GM23338 (cell line): ENCODE measurements at regions not wholly inside any gene's neighbourhood (a gene's known extent, or its start where the extent isn't known, plus 50 kb on each side); places are given as distances from the start of the nearest gene placed in this dataset.

ENCODE experiments used
- ATAC-seq: fragments of 200-7000 bp; cut with Tn5 transposase; 3 replicates; pipeline ENCODE4 v1.9.1; 2020
- DNase-seq: peaks from one replicate; pipeline ENCODE4 v3.0.0-alpha.2; 2015; ENCODE audit warnings: low spot score
- H2AFZ ChIP-seq: fragments of 200-600 bp; sonication (generic); 2 replicates; pipeline ENCODE4 v1.8.0; 2016; ENCODE audit warnings: antibody characterized with exemption, mild to moderate bottlenecking, moderate library complexity
- H3F3A ChIP-seq: fragments of 200-600 bp; sonication (generic); replicated peaks from 2 replicates; pipeline ENCODE4 v1.8.0; 2017; ENCODE audit warnings: antibody characterized with exemption, mixed run types, low read depth
- H3K27ac ChIP-seq: fragments of 200-600 bp; sonication (generic); 2 replicates; pipeline ENCODE4 v1.6.1; 2016; ENCODE audit warnings: low read depth
- H3K27me3 ChIP-seq: fragments of 200-600 bp; sonication (generic); 2 replicates; pipeline ENCODE4 v1.8.0; 2016; ENCODE audit warnings: mild to moderate bottlenecking, mixed run types, moderate library complexity; ENCODE audit not compliant: insufficient read depth
- H3K36me3 ChIP-seq: fragments of 200-600 bp; sonication (generic); 2 replicates; pipeline ENCODE4 v1.8.0; 2016; ENCODE audit warnings: mild to moderate bottlenecking; ENCODE audit not compliant: insufficient read depth
- H3K4me1 ChIP-seq: fragments of 200-600 bp; sonication (generic); 2 replicates; pipeline ENCODE4 v1.8.0; 2016; ENCODE audit warnings: mild to moderate bottlenecking, moderate library complexity; ENCODE audit not compliant: insufficient read depth
- H3K4me2 ChIP-seq: fragments of 200-600 bp; sonication (generic); 2 replicates; pipeline ENCODE4 v1.7.1; 2017; ENCODE audit warnings: mixed run types
- H3K4me3 ChIP-seq: fragments of 200-600 bp; sonication (generic); 2 replicates; pipeline ENCODE4 v1.6.1; 2016; ENCODE audit warnings: mixed run types
- H3K79me2 ChIP-seq: fragments of 200-600 bp; sonication (generic); replicated peaks from 2 replicates; pipeline ENCODE4 v1.8.0; 2017; ENCODE audit warnings: mild to moderate bottlenecking; ENCODE audit not compliant: insufficient read depth
- H3K9me2 ChIP-seq: fragments of 200-600 bp; sonication (generic); 2 replicates; pipeline ENCODE4 v1.8.0; 2017; ENCODE audit not compliant: insufficient read depth
- H4K20me1 ChIP-seq: fragments of 200-600 bp; sonication (generic); replicated peaks from 2 replicates; pipeline ENCODE4 v1.8.0; 2017; ENCODE audit warnings: mild to moderate bottlenecking; ENCODE audit not compliant: insufficient read depth
- H3K27ac Mint-ChIP-seq: 2 replicates; pipeline ENCODE4 v1.8.0; 2020; ENCODE audit warnings: inconsistent platforms, mild to moderate bottlenecking, moderate library complexity, mixed read lengths
- H3K27me3 Mint-ChIP-seq: 3 replicates; pipeline ENCODE4 v1.8.0; 2022; ENCODE audit warnings: low read depth, mild to moderate bottlenecking, moderate library complexity, mixed read lengths, inconsistent platforms; ENCODE audit not compliant: insufficient read depth, poor library complexity
- H3K36me3 Mint-ChIP-seq: 3 replicates; pipeline ENCODE4 v1.8.0; 2021; ENCODE audit warnings: low read depth, mild to moderate bottlenecking, inconsistent platforms, moderate library complexity, mixed read lengths
- H3K4me1 Mint-ChIP-seq: 3 replicates; pipeline ENCODE4 v1.8.0; 2020; ENCODE audit warnings: mild to moderate bottlenecking, inconsistent platforms, mixed read lengths
- H3K4me3 Mint-ChIP-seq: 3 replicates; pipeline ENCODE4 v1.8.0; 2021; ENCODE audit warnings: moderate library complexity, mild to moderate bottlenecking, inconsistent platforms, mixed read lengths
- H3K9me3 Mint-ChIP-seq: 3 replicates; pipeline ENCODE4 v1.8.0; 2020; ENCODE audit warnings: moderate library complexity, mild to moderate bottlenecking, inconsistent platforms, mixed read lengths
- CREB1 ChIP-seq: fragments of 250-450 bp; sonication (Bioruptor Pico); IDR thresholded peaks from 2 replicates; pipeline ENCODE4 v1.5.0; 2020; ENCODE audit warnings: low read depth, mild to moderate bottlenecking, moderate library complexity
- POLR2AphosphoS5 ChIP-seq: IDR thresholded peaks from 2 replicates; pipeline ENCODE4 v1.6.1; 2016; ENCODE audit warnings: antibody characterized with exemption, low read depth
- STAT1 ChIP-seq: IDR thresholded peaks from one replicate; pipeline ENCODE4 v1.6.1; 2016; ENCODE audit warnings: antibody characterized with exemption; ENCODE audit not compliant: unreplicated experiment
- ZNF331 ChIP-seq: fragments of 250-450 bp; sonication (Bioruptor Pico); IDR thresholded peaks from 2 replicates; pipeline ENCODE4 v1.5.0; 2020; ENCODE audit warnings: low read depth, mild to moderate bottlenecking, moderate library complexity
- TF ChIP-seq, protein P1 (sequence below), 2 experiments: fragments of 200-600 bp in 1 of 2; sonication (generic) in 1 of 2; conservative IDR thresholded peaks; 2 replicates each; pipeline versions ENCODE4 v1.5.1 to v1.6.1; 2016 to 2017; ENCODE audit warnings: antibody characterized with exemption in 2 of 2, low read depth in 2 of 2, mild to moderate bottlenecking in 2 of 2, moderate library complexity in 1 of 2
- TF ChIP-seq, protein P2 (sequence below): IDR thresholded peaks from one replicate; pipeline ENCODE4 v1.6.1; 2018; ENCODE audit warnings: antibody characterized with exemption; ENCODE audit not compliant: unreplicated experiment
- TF ChIP-seq, protein P3 (sequence below): fragments of 250-450 bp; sonication (Bioruptor Pico); IDR thresholded peaks from 2 replicates; pipeline ENCODE4 v1.5.0; 2020; ENCODE audit warnings: mild to moderate bottlenecking, moderate library complexity

DNA sequence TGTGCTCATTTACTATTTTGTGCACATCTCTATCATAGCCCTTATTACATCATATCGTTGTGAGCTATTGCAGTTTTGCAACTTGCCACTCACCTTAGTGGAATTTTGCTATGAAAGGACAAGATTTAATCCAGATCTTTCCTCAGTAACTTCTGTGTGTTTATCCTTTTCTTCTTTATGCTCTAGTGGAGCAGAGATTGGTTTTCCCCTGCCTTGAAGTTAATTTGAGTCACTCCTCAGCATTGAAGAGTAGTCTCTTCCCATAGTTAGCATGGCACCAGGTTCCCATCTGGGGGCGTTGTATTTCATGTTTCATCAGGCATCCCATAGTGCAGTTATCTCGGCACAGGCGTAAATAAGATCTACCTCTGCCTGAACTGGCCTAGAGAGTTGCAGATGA is 510.4 kb downstream of the PSAT1 start:
- peaks cover 10% of the 10 kb centered on the region; the same call in 1 of the 2 replicates for H3K4me1 ChIP-seq
- H3K79me2 ChIP-seq, result no peaks in the 10 kb centered on the region
- H4K20me1 ChIP-seq, result 0 out of 2 replicates have a peak, but pooled peaks cover 2% of the 10 kb centered on the region
- Mint-ChIP-seq H3K27me3 (no peaks in the 10 kb centered on the region), H3K27ac (no peak overlapping the region), H3K4me1 (peaks cover 10% of the 10 kb centered on the region; the same call in 2 of the 3 replicates), H3K36me3 (no peaks in the 10 kb centered on the region), H3K4me3 (no peak overlapping the region), H3K9me3 (no peaks in the 10 kb centered on the region; the same call in 2 of the 3 replicates)
- no peak for ATAC-seq
- H2AFZ ChIP-seq, result no peak overlapping the region
- no peak overlapping the region for H3K4me2 ChIP-seq
- DNase-seq, result no peak
- H3K27me3 ChIP-seq, result no peaks in the 10 kb centered on the region
- no peak overlapping the region for H3K4me3 ChIP-seq
- TF ChIP-seq, protein P1, sequence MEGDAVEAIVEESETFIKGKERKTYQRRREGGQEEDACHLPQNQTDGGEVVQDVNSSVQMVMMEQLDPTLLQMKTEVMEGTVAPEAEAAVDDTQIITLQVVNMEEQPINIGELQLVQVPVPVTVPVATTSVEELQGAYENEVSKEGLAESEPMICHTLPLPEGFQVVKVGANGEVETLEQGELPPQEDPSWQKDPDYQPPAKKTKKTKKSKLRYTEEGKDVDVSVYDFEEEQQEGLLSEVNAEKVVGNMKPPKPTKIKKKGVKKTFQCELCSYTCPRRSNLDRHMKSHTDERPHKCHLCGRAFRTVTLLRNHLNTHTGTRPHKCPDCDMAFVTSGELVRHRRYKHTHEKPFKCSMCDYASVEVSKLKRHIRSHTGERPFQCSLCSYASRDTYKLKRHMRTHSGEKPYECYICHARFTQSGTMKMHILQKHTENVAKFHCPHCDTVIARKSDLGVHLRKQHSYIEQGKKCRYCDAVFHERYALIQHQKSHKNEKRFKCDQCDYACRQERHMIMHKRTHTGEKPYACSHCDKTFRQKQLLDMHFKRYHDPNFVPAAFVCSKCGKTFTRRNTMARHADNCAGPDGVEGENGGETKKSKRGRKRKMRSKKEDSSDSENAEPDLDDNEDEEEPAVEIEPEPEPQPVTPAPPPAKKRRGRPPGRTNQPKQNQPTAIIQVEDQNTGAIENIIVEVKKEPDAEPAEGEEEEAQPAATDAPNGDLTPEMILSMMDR (conservative IDR thresholded peaks at IDR 0.05; ENCODE audit: low read depth in 2 of 2), result 0 out of 4 replicates have a peak, but pooled peaks of 1 of the 2 experiments have one; percentile 2
- TF ChIP-seq STAT1, result no peak
- H3F3A ChIP-seq, result no peaks in the 10 kb centered on the region
- no peaks in the 10 kb centered on the region for H3K36me3 ChIP-seq
- no peaks in the 10 kb centered on the region for H3K9me2 ChIP-seq
- H3K27ac ChIP-seq, result no peak overlapping the region

DNA sequence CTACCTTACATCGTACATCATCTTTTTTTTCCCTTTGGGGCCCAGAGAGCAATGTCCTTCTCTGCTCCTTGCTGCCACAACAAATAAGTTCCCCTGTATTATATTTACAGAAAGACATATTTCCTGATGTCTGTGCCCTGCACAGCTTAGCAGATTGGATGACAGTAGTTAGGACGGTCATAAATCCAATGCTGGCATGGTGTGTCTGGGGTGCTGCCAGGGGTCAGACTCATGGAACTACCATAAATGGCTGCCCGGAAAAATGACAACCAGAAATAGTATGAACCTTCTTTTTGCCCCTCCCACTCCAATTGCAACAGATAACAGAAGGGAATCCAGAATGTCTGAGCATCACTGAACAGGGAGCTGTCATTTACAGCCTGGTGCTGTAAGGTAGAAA is 511.1 kb downstream of the PSAT1 start:
- Mint-ChIP-seq H3K36me3 (no peaks in the 10 kb centered on the region), H3K9me3 (no peaks in the 10 kb centered on the region; the same call in 2 of the 3 replicates), H3K27ac (no peak overlapping the region), H3K4me1 (peaks cover 10% of the 10 kb centered on the region; the same call in 2 of the 3 replicates), H3K4me3 (no peak overlapping the region), H3K27me3 (no peaks in the 10 kb centered on the region)
- H3F3A ChIP-seq, result no peaks in the 10 kb centered on the region
- H3K36me3 ChIP-seq, result no peaks in the 10 kb centered on the region
- H3K4me2 ChIP-seq, result no peak overlapping the region
- no peaks in the 10 kb centered on the region for H3K27me3 ChIP-seq
- peaks cover 10% of the 10 kb centered on the region; the same call in 1 of the 2 replicates for H3K4me1 ChIP-seq
- no peaks in the 10 kb centered on the region for H3K9me2 ChIP-seq
- H3K4me3 ChIP-seq, result no peak overlapping the region
- H3K27ac ChIP-seq, result no peak overlapping the region
- H2AFZ ChIP-seq, result no peak overlapping the region
- ATAC-seq (no peak), DNase-seq (no peak)
- H3K79me2 ChIP-seq, result no peaks in the 10 kb centered on the region
- 0 out of 2 replicates have a peak, but pooled peaks cover 2% of the 10 kb centered on the region for H4K20me1 ChIP-seq
- TF ChIP-seq, protein P2, sequence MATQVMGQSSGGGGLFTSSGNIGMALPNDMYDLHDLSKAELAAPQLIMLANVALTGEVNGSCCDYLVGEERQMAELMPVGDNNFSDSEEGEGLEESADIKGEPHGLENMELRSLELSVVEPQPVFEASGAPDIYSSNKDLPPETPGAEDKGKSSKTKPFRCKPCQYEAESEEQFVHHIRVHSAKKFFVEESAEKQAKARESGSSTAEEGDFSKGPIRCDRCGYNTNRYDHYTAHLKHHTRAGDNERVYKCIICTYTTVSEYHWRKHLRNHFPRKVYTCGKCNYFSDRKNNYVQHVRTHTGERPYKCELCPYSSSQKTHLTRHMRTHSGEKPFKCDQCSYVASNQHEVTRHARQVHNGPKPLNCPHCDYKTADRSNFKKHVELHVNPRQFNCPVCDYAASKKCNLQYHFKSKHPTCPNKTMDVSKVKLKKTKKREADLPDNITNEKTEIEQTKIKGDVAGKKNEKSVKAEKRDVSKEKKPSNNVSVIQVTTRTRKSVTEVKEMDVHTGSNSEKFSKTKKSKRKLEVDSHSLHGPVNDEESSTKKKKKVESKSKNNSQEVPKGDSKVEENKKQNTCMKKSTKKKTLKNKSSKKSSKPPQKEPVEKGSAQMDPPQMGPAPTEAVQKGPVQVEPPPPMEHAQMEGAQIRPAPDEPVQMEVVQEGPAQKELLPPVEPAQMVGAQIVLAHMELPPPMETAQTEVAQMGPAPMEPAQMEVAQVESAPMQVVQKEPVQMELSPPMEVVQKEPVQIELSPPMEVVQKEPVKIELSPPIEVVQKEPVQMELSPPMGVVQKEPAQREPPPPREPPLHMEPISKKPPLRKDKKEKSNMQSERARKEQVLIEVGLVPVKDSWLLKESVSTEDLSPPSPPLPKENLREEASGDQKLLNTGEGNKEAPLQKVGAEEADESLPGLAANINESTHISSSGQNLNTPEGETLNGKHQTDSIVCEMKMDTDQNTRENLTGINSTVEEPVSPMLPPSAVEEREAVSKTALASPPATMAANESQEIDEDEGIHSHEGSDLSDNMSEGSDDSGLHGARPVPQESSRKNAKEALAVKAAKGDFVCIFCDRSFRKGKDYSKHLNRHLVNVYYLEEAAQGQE, result no peak
- TF ChIP-seq POLR2AphosphoS5 (no peak), CREB1 (CRISPR knock-in tag) (no peak), ZNF331 (CRISPR knock-in tag) (no peak)
- TF ChIP-seq, protein P3, sequence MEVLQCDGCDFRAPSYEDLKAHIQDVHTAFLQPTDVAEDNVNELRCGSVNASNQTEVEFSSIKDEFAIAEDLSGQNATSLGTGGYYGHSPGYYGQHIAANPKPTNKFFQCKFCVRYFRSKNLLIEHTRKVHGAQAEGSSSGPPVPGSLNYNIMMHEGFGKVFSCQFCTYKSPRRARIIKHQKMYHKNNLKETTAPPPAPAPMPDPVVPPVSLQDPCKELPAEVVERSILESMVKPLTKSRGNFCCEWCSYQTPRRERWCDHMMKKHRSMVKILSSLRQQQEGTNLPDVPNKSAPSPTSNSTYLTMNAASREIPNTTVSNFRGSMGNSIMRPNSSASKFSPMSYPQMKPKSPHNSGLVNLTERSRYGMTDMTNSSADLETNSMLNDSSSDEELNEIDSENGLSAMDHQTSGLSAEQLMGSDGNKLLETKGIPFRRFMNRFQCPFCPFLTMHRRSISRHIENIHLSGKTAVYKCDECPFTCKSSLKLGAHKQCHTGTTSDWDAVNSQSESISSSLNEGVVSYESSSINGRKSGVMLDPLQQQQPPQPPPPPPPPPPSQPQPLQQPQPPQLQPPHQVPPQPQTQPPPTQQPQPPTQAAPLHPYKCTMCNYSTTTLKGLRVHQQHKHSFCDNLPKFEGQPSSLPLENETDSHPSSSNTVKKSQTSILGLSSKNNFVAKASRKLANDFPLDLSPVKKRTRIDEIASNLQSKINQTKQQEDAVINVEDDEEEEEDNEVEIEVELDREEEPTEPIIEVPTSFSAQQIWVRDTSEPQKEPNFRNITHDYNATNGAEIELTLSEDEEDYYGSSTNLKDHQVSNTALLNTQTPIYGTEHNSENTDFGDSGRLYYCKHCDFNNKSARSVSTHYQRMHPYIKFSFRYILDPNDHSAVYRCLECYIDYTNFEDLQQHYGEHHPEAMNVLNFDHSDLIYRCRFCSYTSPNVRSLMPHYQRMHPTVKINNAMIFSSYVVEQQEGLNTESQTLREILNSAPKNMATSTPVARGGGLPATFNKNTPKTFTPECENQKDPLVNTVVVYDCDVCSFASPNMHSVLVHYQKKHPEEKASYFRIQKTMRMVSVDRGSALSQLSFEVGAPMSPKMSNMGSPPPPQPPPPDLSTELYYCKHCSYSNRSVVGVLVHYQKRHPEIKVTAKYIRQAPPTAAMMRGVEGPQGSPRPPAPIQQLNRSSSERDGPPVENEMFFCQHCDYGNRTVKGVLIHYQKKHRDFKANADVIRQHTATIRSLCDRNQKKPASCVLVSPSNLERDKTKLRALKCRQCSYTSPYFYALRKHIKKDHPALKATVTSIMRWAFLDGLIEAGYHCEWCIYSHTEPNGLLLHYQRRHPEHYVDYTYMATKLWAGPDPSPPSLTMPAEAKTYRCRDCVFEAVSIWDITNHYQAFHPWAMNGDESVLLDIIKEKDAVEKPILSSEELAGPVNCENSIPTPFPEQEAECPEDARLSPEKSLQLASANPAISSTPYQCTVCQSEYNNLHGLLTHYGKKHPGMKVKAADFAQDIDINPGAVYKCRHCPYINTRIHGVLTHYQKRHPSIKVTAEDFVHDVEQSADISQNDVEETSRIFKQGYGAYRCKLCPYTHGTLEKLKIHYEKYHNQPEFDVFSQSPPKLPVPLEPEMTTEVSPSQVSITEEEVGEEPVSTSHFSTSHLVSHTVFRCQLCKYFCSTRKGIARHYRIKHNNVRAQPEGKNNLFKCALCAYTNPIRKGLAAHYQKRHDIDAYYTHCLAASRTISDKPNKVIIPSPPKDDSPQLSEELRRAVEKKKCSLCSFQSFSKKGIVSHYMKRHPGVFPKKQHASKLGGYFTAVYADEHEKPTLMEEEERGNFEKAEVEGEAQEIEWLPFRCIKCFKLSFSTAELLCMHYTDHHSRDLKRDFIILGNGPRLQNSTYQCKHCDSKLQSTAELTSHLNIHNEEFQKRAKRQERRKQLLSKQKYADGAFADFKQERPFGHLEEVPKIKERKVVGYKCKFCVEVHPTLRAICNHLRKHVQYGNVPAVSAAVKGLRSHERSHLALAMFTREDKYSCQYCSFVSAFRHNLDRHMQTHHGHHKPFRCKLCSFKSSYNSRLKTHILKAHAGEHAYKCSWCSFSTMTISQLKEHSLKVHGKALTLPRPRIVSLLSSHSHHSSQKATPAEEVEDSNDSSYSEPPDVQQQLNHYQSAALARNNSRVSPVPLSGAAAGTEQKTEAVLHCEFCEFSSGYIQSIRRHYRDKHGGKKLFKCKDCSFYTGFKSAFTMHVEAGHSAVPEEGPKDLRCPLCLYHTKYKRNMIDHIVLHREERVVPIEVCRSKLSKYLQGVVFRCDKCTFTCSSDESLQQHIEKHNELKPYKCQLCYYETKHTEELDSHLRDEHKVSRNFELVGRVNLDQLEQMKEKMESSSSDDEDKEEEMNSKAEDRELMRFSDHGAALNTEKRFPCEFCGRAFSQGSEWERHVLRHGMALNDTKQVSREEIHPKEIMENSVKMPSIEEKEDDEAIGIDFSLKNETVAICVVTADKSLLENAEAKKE (CRISPR knock-in tag), result no peak
- TF ChIP-seq, protein P1 (conservative IDR thresholded peaks at IDR 0.05; ENCODE audit: low read depth in 2 of 2), result no peak
